Left kidney (tissue), 1 donor: ENCODE measurements at regions not wholly inside any gene's neighbourhood (a gene's known extent, or its start where the extent isn't known, plus 50 kb on each side); places are given as distances from the start of the nearest gene placed in this dataset.
"Not testable (repeated sequence)": the region's sequence is repeated elsewhere in the genome, so short reads cannot be mapped to it uniquely, and the experiment has no call there.

ENCODE experiments used
- DNase-seq: peaks from one replicate; pipeline ENCODE4 v3.0.0-alpha.2; 2013

DNA sequence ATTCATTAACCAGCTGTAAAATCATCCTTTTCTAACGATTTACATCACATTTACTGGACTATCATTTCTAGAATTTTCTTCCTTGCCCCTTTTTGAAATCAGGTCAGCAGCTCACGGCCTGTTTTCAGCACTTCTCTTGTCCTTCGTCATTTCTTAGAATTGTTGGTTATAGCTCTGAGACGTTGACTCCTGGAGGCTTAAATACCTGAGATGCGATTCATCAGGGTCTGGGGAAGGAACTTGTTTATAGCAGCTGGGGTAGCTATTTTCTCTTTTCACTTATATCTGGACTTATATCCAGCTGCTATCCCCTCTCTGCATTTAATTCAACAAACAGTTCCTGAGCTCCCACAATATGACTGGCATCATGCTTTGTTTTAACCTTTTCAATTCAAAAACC is 338.7 kb upstream of the TNRC6C start:
- DNase-seq = no peak

DNA sequence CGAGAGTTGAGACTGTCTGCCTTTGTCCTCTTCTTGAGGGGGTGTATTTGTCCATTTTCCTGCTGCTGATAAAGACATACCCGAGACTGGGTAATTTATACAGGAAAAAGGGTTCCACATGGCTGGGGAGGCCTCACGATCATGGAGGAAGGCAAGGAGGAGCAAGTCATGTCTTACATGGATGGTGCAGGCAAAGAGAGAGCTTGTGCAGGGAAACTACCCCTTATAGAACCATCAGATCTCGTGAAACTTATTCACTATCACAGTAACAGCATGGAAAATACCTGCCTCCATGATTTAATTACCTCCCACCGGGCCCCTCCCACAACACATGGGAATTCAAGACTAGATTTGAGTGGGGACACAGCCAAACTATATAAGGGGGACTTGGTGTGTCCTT is 338.2 kb upstream of the TNRC6C start:
- DNase-seq = no peak

DNA sequence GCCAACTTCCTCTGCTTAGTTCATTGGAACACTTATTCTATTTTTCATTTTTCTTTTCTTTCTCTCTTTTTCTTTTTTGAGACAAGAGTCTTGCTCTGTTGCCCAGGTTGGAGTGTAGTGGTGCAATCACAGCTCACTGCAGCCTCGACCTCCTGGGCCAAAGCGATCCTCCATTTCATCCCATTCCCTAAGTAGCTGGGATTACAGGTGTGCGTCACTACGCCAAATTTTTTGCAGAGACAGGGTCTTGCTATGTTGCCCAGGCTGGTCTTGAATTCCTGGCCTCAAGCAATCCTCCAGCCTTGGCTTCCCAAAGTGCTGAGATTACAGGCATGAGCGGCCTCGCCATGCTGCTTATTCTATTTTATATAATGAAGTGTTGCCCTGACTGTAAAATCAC is 336.4 kb upstream of the TNRC6C start:
- DNase-seq = not testable (repeated sequence)

DNA sequence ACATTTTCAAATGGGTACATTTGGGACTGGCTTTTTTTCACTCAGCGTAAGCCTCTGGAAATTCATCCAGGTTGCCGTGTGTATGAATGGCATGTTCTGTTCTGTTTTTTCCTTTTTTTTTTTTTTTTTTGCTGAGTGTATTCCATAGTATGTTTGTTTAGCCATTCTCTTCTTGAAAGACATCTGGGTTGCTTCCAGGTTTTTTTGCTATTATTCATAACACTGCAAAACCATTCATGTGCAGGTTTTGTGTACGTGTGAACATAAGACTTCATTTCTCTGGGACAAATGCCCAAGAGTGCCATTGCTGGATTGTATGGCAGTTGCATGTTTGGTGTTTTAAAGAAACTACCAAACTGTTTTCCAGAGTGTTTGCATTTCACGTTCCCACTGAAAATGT is 335.9 kb upstream of the TNRC6C start:
- DNase-seq = no peak

DNA sequence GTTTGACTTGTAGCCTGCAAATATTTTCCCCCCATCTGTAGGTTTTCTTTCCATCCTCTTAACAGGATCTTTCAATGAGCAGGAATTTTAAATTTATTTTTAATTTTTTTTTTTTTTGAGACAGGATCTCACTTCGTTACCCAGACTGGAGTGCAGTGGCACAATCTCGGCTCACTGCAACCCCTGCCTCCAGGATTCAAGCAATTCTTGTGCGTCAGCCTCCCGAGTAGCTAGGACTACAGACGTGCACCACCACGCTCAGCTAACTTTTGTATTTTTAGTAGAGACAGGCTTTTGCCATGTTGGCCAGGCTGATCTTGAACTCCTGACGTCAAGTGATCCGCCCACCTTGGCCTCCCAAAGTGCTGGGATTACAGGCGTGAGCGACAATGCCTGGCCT is 335.2 kb upstream of the TNRC6C start:
- not testable (repeated sequence) for DNase-seq

DNA sequence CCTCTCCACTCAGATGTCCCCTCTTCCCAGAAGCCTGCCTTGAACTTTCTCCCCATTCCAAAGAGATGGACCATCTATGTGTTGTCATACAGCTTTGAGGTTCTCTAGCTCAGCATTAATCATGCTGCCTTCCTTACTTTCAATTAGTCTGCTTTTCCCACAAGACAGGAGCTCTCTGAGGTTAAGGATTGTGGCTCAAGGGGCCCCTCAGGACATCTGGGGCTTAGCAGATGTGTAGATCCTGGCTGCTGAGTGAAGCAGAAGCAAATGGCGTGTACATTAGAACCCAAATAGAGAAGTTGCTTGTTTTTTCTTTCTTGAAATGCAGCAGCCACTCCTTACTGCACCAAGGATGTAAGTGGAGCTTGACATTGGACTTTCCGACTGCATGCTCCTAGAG is 330.5 kb upstream of the TNRC6C start:
- no peak for DNase-seq

DNA sequence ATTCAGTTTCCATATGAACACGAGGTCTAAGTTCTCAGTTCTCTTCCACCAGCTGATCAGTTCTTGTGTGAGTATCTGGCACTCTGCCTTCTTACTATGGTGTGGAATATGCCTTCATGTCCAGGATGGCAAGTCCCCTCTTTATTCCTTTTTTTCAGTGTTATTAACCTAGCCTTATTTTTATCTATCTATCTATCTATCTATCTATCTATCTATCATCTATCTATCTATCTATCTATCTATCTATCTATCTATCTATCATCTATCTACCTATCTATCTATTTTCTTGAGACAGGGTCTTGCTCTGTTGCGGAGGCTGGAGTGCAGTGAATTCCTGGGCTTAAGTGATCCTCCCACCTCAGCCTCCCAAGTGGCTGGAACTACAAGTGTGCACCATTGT is 329.2 kb upstream of the TNRC6C start:
- not testable (repeated sequence) for DNase-seq

DNA sequence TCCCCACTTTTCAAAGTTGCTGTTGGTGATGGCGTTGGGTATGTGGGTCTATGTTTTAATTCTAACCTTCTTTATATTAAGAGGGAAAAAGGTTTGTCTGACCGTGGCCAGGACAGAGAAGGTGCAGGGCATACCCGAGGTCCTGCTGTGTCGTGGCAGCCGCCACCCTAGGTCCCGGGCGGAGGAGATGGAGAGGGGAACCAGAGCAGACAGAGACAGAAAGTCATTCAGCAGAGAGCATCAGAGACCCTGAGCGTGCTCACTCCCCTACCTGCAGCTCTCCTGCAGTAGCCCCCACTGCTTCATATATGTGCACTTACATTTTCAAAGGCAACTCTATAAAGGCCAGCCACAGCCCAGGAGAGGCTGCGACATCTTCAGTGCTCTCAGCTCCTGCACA is 327.2 kb upstream of the TNRC6C start:
- DNase-seq = no peak

DNA sequence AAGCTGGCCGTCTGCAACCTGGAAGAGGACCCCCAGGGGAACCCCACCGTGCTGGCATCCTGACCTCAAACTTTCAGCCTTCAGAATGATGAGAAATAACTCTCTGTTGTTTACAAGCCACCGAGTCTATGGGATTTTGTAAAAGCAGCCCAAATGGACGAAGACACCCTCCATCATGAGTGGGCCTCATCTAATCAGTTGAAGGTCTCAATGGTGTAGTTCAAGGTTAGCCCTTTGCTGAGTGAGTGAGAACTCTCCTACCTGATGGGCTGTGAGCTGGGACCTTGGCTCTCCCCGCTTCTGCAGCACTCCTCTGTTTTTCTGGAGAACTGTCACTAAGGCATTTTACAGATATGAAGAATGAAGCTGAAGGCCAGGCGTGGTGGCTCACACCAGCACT is 325.9 kb upstream of the TNRC6C start:
- no peak for DNase-seq

DNA sequence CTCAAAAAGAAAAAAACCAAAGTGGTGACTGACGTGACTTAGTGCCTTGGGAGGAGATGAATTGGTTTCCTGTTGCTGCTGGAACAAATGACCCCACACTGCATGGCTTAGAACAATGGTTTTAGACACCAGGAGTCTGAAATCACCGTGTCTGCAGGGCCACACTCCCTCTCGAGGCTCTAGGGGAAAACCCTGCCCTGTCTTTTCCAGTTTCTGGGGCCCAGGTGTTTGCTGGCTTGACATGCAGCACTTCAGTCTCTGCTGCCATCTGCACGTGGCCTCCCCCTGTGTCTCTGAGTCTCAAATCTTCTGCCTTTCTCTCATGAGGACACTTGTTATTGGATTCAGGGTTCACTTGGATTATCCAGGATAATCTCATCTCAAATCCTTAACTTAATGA is 323.8 kb upstream of the TNRC6C start:
- DNase-seq = no peak

DNA sequence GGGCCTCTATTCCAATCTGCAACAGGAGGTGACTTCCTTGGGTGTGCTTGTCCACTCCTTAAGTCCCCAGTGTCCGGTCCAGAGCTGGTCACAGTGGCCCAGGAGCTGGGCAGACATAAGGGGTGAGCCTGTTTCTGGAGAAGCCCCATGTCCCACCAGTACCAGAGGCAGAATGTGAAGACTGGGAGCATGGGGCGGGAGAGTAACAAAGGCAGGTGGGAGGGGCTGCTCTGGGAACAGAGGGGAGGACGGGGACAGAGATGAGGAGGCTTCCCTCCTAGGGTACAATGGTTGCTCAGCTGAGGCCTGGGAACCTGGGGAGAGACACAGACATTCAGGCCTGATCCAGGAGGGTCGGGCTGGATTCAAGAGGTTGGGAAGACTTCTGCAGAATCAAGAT is 323.3 kb upstream of the TNRC6C start:
- no peak for DNase-seq

DNA sequence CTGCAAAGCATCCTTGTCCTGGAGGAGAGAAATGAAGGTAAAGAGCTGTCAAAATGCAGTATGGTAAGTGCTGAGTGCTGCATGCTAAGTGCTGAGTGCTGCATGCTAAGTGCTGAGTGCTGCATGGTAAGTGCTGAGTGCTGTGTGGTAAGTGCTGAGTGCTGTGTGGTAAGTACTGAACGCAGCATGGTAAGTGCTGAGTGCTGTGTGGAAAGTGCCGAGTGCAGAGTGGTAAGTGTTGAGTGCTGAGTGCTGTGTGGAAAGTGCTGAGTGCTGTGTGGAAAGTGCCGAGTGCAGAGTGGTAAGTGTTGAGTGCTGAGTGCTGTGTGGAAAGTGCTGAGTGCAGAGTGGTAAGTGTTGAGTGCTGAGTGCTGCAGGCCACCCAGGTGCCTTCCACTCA is 322.7 kb upstream of the TNRC6C start:
- not testable (repeated sequence) for DNase-seq

DNA sequence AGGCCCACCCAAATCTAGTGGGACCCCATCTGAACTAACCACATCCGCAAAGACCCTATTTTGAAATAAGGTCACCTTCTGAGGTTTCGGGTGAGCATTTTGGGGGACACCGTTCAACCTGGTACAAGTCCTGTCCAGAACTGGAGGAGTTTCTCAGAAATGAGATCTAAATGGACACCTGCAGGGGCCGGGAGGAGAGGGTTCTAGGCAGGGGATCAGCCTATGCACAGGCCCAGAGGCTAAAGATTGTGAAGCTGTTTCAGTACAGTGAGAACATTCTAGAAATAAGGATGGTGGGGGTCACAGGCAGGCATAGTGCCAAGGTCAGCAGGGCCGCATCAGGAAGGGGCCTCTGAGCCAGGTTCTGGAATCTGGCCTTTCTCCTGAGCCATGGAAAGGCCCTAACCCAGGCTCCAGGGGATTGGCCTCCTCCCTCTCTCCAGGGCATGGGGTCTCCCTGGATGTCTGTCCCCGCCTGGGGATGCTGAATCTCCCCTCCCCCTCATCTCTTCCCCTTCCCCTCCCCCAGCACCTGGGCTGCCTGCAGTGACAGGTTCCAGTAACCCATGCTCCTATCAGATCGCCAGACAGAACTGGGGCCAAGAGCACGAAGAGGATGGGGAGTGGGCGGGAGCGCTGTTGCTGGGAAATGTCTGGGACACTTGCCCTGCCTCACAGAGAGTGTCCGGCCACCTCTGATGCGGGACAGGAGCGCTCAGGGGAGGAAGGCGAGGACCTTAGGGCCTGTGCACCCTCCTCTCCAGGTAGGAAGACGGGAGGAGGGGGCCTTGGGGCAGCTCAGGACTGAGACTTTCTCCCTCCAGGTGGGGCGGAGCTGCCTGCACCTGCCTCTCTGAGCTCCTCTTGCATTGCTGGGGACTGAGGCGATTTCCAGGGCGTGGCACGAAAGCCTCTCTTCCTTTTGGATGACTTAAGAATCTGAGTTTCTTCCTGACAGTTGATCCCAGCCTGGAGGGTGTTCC is 321.4 kb upstream of the TNRC6C start:
- no peak for DNase-seq

DNA sequence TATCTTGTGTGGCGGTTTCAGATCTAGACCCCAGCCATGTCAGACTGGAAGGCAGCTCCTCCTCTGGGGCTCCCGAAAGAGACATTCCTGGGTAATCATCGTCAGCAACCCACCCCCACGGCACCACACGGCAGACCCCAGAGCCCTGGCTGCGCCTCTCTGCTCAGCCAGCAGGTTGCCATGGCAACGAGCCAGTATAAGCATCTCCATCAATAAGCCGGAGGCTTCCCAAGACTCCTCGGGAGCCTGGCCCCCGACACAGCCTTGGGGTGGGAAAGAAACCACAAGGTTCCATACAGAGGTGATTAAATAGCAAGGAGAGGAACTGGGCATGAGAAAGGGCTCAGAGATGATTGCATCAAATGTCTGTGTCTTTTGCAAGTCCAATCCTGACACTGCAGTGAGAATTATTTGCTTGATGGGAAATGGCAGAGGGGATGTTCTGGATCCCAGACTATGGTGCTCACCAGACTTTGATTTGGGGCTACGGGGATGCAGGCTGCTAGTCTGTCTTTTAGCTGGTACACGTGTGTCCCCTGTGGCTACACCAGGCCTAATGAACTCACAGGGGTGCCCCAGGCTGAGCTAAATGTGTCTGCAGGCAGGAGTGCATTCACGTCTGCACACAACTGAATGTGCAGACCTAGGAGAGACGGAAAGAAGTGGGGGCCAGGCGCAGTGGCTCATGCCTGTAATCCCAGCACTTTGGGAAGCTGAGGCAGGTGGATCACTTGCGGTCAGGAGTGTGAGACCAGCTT is 320.5 kb upstream of the TNRC6C start:
- no peak for DNase-seq

DNA sequence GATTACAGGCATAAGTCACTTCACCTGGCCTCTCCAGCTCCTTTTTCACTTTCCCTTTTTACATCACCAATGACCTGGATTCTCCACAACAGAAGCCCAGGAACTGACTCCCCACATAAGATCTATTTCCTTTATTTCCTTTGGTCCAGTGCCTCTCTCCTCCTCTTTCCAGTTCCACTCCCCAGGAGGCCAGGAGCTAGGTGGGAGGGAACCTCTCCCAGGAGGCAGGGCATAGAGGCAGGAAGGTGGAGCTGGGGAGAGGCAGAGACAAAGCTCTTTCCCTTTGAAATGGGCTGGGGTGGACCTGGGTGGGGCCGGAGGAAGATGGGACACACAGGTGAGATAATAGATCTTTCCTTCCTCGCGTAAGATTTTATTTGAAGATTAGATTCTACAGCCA is 318.3 kb upstream of the TNRC6C start:
- no peak for DNase-seq

DNA sequence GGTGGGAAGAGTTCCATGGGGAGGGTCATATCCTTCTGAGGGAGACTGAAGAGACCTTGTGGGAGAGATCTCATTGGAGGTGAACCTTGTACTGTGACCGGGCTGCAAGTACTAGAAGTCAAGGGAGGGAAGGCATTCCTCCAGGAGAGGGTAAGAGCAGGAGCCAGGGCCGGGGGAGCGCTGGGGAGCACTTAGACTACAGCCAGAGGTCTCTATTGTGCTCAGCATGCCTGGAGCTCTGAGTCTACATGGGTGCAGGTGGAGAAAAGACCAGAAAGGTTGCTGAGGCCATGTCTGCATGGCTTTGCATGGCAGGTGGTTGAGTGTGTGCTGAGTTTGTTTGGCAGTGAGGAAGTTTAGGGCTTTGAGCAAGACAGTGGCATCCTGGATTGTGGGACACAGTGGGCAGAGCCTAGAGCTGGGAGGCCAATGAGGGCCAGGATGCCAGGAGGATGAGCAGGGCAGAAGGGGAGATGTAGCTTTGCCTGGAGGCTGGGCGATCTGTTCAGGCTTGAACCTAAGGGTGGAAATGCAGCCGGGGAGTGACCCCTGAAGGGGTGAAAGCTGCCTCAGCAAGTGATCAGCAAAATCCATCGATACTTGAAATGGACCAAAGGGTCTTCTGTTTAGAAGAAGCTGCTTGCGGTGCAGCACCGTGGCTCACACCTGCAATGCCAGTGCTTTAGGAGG is 317.4 kb upstream of the TNRC6C start:
- no peak for DNase-seq

DNA sequence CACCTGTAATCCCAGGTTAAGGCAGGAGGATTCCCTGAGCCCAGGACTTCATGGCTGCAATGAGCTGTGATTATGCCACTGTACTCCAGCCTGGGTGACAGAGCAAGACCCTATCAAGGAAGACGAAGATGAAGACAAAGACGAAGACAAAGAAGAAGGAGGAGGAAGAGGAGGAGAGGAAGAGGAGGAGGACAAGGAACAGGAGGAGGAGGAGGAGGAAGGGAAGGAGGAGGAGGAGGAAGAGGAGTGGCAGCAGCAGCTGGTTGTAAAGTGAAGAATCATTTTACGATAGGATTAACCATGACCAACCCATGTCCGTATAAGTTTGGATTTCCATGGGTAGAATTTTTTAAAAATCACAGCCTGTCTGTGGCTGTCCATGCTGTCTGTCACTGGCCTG is 316.8 kb upstream of the TNRC6C start:
- DNase-seq = no peak

DNA sequence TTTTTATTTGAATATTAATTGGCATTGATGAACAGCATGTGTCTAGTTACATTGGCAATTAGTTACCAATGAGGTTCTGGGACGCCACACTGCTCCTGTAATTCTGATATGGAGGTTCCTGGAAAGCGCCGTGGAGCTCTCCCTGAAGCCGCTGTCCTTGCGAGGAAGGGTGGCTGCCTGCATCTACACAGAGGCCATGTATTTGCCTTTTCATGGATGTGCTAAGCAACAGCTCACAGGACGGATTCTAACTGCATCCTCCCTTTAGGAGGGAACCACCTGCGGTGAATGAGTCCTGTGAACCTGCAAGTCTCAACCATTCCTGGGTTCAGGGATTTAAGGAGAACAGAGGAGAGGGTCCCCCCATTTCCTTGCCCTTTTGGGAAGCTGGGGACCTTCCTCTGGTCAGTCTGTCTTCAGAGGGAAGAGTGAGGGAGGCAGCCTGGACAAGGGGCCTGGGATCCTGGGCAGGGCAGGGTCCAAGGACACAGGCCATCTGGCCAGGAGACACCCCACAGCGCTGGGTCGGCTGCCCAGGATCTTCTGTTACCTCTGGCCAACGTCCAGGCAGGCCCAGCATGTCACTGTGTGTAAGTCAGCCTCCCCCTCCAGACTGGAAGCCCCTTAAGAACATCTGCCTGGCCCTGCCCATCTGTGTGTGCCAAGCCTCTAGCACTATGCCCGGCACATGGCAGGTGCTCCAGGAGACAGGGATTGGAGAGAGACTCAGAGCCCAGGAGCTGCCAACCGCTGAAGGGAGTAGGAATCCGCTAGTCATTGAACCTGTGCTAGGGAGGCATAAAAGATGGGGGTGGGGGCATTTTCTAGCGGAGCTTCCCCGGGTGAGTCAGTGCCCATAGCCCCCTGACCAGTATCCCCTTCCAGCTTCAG is 314.1 kb upstream of the TNRC6C start:
- DNase-seq = no peak

DNA sequence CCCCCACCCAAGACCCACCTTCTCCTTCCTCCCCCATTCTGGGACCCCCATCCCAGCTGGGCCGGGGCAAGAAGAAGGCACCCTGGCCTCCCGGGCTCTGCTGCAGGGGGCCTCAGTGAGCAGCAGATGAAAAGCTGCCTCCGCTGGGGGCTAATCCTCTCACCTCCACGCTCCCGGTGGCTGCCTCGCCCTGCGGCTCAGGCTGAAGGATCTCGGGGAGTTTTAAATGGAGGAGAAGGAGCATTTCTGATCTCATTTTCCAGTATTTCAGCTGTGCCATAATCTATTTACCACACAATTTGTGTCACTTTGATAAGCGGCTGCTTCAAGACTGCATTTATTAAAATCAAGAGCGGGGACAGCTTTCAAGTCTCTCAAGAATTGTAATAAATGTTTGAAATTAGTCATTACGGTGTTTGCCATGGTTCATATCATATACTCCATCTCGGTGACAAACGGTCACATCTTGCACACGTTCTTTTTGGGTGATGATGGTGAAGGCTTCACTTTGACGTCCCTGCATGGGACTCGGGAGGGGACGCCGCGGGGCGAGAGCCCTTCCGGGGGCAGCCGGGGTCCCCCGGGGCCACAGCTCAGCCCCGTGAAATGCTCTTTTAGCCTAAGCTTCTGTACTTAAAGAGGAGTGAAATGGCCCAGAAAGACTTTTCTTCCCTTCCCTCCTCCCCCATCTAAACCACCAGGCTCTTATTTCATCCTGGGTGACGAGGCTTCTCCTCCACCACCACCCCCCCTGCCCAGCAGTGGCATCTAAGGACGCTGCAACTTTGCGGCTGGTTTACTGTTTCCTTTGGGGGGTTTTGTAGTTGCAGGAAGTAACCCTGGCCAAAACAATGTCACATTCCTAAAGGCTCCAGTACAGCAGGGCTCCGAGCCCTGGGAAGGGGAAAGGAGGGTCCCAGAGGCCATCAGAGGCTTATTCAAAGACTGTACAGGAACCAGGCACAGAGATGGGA is 313.1 kb upstream of the TNRC6C start:
- peak; percentile 59 for DNase-seq

DNA sequence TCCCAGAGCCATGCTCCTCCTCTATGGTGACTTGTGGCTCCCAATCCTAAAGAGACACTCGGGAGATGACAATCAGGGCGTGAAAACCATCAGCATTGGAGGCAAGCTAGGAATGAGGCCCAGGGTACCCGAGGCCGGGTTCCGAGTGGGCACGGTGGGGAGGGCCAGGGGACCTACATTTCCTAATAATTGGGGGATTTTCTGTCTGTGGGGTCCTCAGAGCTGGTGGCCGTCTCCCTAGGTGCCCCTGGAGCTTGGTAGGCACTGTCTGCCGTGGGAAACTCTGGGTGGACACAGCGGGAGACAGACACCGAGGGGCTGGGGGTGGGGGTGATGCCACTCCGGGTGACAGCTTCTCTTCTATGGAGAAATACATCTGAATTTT is 312.5 kb upstream of the TNRC6C start:
- no peak for DNase-seq

DNA sequence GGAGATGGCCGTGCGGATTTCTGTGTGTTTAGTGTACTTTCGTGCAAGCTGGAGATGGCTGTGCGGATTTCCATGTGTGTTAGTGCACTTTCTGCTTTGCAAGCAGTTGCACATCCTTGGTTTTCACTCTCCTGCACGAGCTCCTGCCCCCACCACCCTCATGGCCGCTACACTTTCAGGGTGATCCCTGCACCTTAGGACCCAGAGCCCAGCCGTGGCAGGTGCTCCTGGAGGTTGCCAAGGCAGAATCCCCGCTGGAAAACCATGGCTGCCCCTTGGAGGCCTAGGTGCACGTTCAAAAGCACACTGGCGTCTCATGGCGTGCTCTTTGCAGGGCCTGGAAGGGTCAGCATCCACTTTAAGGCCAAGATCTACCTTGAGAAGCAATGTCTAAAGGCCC is 311.0 kb upstream of the TNRC6C start:
- DNase-seq = no peak
